ENCODE measurements at regions not wholly inside any gene's neighbourhood (a gene's known extent, or its start where the extent isn't known, plus 50 kb on each side); places are given as distances from the start of the nearest gene placed in this dataset.

GRCh38 chr6:137737836-137738596 lies 129.0 kb upstream of the TNFAIP3 start:
- no peak for DNase-seq

GRCh38 chr6:137738931-137739504 lies 128.0 kb upstream of the TNFAIP3 start:
- DNase-seq, result no peak

- DNase-seq, result no peak
Measured at GRCh38 chr6:137739544-137739943, 127.5 kb upstream of the TNFAIP3 start.

- DNase-seq, result no peak
Measured at GRCh38 chr6:137740091-137740755, 126.8 kb upstream of the TNFAIP3 start.

GRCh38 chr6:137740967-137741761 lies 125.9 kb upstream of the TNFAIP3 start:
- no peak for DNase-seq

- DNase-seq, result no peak
Measured at GRCh38 chr6:137743493-137743892, 123.6 kb upstream of the TNFAIP3 start.

- no peak for DNase-seq
Measured at GRCh38 chr6:137744877-137745276, 122.2 kb upstream of the TNFAIP3 start.

GRCh38 chr6:137745321-137745720 lies 121.7 kb upstream of the TNFAIP3 start:
- no peak for DNase-seq

GRCh38 chr6:137746264-137746663 lies 120.8 kb upstream of the TNFAIP3 start:
- DNase-seq, result no peak

- no peak for DNase-seq
Measured at GRCh38 chr6:137749696-137750211, 117.3 kb upstream of the TNFAIP3 start.

- DNase-seq, result no peak
Measured at GRCh38 chr6:137750297-137750696, 116.8 kb upstream of the TNFAIP3 start.

- DNase-seq, result no peak
Measured at GRCh38 chr6:137751768-137752560, 115.1 kb upstream of the TNFAIP3 start.

- DNase-seq, result no peak
Measured at GRCh38 chr6:137754366-137754765, 112.7 kb upstream of the TNFAIP3 start.

GRCh38 chr6:137754866-137755265 lies 112.2 kb upstream of the TNFAIP3 start:
- no peak for DNase-seq

GRCh38 chr6:137755284-137755683 lies 111.8 kb upstream of the TNFAIP3 start:
- no peak for DNase-seq

- no peak for DNase-seq
Measured at GRCh38 chr6:137756788-137757187, 110.3 kb upstream of the TNFAIP3 start.

- DNase-seq, result no peak
Measured at GRCh38 chr6:137758661-137759060, 108.4 kb upstream of the TNFAIP3 start.

- no peak for DNase-seq
Measured at GRCh38 chr6:137759624-137760023, 107.4 kb upstream of the TNFAIP3 start.

- DNase-seq, result no peak
Measured at GRCh38 chr6:137761072-137761471, 106.0 kb upstream of the TNFAIP3 start.

- DNase-seq, result no peak
Measured at GRCh38 chr6:137761487-137761886, 105.6 kb upstream of the TNFAIP3 start.

- no peak for DNase-seq
Measured at GRCh38 chr6:137762168-137763090, 104.6 kb upstream of the TNFAIP3 start.

All from activated naive CD4-positive, alpha-beta T cell treated with anti-CD3 and anti-CD28 coated beads, Interleukin-2, amount 50 U/mL, for 16 hours (primary cell).